D721Med (cell line): ENCODE measurements at regions not wholly inside any gene's neighbourhood (a gene's known extent, or its start where the extent isn't known, plus 50 kb on each side); places are given as distances from the start of the nearest gene placed in this dataset.

ENCODE experiments used
- DNase-seq: peaks from one replicate; pipeline ENCODE4 v3.0.0; 2011; ENCODE audit warnings: low spot score; ENCODE audit not compliant: insufficient read length
- FAIRE-seq: peaks from 2 replicates; lab custom pipeline; 2011; peaks lifted over from hg19 to GRCh38; lab: Jason Lieb, UNC
- CTCF ChIP-seq: IDR thresholded peaks from 2 replicates; pipeline ENCODE4 v1.5.1; 2012; ENCODE audit warnings: mild to moderate bottlenecking, control low read depth; ENCODE audit not compliant: insufficient read depth; ENCODE audit errors: missing control alignments

GRCh38 chr18:78803104-78803503 is 176.5 kb upstream of the SALL3 start:
- FAIRE-seq (no peak), DNase-seq (no peak)
- no peak for TF ChIP-seq CTCF

- FAIRE-seq, result no peak
- no peak for DNase-seq
- no peak for TF ChIP-seq CTCF
Measured at GRCh38 chr18:78804206-78805030, 175.2 kb upstream of the SALL3 start.

- no peak for DNase-seq
- no peak for FAIRE-seq
- TF ChIP-seq CTCF, result no peak
Measured at GRCh38 chr18:78805840-78806239, 173.8 kb upstream of the SALL3 start.

DNA sequence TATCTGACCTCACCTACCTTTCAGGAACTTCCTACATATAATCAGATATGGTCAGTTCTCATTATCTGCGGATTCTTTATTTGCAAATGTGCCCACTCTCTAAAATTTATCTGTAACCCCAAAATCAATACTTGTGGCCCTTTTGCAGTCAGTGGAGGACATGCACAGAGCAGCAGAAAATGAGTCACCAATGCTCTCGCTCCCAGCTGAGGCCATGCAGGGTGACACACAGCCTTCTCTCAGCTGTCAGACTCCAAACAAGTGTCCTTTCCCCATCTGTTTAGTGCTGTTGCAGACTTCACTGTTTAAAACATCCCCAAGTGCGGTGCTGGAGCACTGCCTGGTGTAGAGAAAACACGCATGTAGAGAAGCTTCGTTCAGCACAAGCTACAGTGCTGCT is 171.9 kb upstream of the SALL3 start:
- FAIRE-seq (no peak), DNase-seq (no peak)
- no peak for TF ChIP-seq CTCF

GRCh38 chr18:78809845-78810244 is 169.8 kb upstream of the SALL3 start:
- no peak for FAIRE-seq
- DNase-seq, result no peak
- no peak for TF ChIP-seq CTCF

GRCh38 chr18:78810706-78811105 is 168.9 kb upstream of the SALL3 start:
- FAIRE-seq, result no peak
- TF ChIP-seq CTCF, result no peak
- no peak for DNase-seq

- TF ChIP-seq CTCF, result no peak
- no peak for DNase-seq
- no peak for FAIRE-seq
Measured at GRCh38 chr18:78812067-78812466, 167.6 kb upstream of the SALL3 start.
